Kidney tubule cell (primary cell): ENCODE measurements at regions not wholly inside any gene's neighbourhood (a gene's known extent, or its start where the extent isn't known, plus 50 kb on each side); places are given as distances from the start of the nearest gene placed in this dataset.

Experiments used
- DNase-seq: peaks from one replicate; pipeline ENCODE4 v3.0.0-alpha.2; 2018; ENCODE audit warnings: low spot score

- DNase-seq = peak; percentile 59
These were observed 84.3 kb upstream of the PHF14 start for GRCh38 chr7:10889266-10889898.

- no peak for DNase-seq
These were observed 65.1 kb upstream of the PHF14 start for GRCh38 chr7:10908600-10908999.

GRCh38 chr7:10910447-10910846, 63.2 kb upstream of the PHF14 start:
- DNase-seq = no peak

- DNase-seq = no peak
These were observed 61.6 kb upstream of the PHF14 start for GRCh38 chr7:10912077-10912476.

GRCh38 chr7:10913457-10913856, 60.2 kb upstream of the PHF14 start:
- no peak for DNase-seq

- no peak for DNase-seq
These were observed 55.5 kb upstream of the PHF14 start for GRCh38 chr7:10918093-10918590.

- DNase-seq = no peak
These were observed 53.7 kb upstream of the PHF14 start for GRCh38 chr7:10919923-10920322.
